OCI-LY3 (cell line): ENCODE measurements at regions not wholly inside any gene's neighbourhood (a gene's known extent, or its start where the extent isn't known, plus 50 kb on each side); places are given as distances from the start of the nearest gene placed in this dataset.

ENCODE experiments used
- CTCF ChIP-seq: fragments of 200-600, 300-600 bp; sonication (generic); IDR thresholded peaks from 2 replicates; pipeline ENCODE4 v1.5.1; 2014; ENCODE audit warnings: antibody characterized with exemption, low read length, low read depth
- EZH2phosphoT487 ChIP-seq: fragments of 200-600 bp; shearing (Covaris generic); IDR thresholded peaks from 2 replicates; pipeline ENCODE4 v1.6.1; 2018; ENCODE audit warnings: antibody characterized with exemption, mixed run types, low read depth

GRCh38 chr15:45827275-45827674 lies 192.4 kb downstream of the SQOR start:
- TF ChIP-seq CTCF (no peak), EZH2phosphoT487 (no peak)
